Loucy (cell line): ENCODE measurements at regions not wholly inside any gene's neighbourhood (a gene's known extent, or its start where the extent isn't known, plus 50 kb on each side); places are given as distances from the start of the nearest gene placed in this dataset.
"Not testable (repeated sequence)": the region's sequence is repeated elsewhere in the genome, so short reads cannot be mapped to it uniquely, and the experiment has no call there.

Experiments used
- EZH2phosphoT487 ChIP-seq: fragments of 200-600 bp; IDR thresholded peaks from 2 replicates; pipeline ENCODE4 v1.6.1; 2018; ENCODE audit warnings: antibody characterized with exemption, mild to moderate bottlenecking, moderate library complexity, borderline replicate concordance
- TF ChIP-seq, protein P1 (sequence below): fragments of 200-600 bp; sonication (generic); conservative IDR thresholded peaks from 2 replicates; pipeline ENCODE4 v1.5.1; 2014; ENCODE audit warnings: mild to moderate bottlenecking, antibody characterized with exemption, low read length

DNA sequence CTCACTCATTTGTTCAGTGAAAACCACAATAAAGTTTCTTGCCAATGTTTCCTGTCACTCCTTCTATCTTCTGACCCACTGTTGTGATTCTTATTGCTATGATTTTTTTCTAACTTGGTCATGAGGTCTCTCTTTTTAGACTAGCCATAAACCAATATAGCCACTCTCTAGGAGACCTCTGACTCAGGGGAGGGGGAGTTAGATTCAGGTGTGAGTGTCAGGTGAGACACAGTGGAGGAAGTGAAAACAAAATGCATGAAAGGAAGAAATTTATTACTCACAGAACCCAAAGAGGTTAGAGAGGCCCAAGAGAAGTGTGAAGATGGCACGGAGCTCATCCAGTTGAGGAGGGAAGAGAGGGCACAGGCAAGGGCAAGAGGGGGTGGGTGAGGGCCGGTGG, 94.4 kb upstream of the PRSS3 start:
- TF ChIP-seq, protein P1, sequence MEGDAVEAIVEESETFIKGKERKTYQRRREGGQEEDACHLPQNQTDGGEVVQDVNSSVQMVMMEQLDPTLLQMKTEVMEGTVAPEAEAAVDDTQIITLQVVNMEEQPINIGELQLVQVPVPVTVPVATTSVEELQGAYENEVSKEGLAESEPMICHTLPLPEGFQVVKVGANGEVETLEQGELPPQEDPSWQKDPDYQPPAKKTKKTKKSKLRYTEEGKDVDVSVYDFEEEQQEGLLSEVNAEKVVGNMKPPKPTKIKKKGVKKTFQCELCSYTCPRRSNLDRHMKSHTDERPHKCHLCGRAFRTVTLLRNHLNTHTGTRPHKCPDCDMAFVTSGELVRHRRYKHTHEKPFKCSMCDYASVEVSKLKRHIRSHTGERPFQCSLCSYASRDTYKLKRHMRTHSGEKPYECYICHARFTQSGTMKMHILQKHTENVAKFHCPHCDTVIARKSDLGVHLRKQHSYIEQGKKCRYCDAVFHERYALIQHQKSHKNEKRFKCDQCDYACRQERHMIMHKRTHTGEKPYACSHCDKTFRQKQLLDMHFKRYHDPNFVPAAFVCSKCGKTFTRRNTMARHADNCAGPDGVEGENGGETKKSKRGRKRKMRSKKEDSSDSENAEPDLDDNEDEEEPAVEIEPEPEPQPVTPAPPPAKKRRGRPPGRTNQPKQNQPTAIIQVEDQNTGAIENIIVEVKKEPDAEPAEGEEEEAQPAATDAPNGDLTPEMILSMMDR: not testable (repeated sequence)
- TF ChIP-seq EZH2phosphoT487: not testable (repeated sequence)
